BE2C (cell line): ENCODE measurements at regions not wholly inside any gene's neighbourhood (a gene's known extent, or its start where the extent isn't known, plus 50 kb on each side); places are given as distances from the start of the nearest gene placed in this dataset.

ENCODE experiments used
- DNase-seq: peaks from one replicate; pipeline ENCODE4 v3.0.0-alpha.2; 2020
- H3K27me3 ChIP-seq: fragments of 250-450 bp; sonication (Bioruptor Pico); 2 replicates; pipeline ENCODE4 v1.5.1; 2020; ENCODE audit warnings: mild to moderate bottlenecking
- H3K36me3 ChIP-seq: fragments of 250-450 bp; sonication (Bioruptor Pico); 2 replicates; pipeline ENCODE4 v1.5.1; 2020; ENCODE audit warnings: mild to moderate bottlenecking
- H3K4me1 ChIP-seq: fragments of 250-450 bp; sonication (Bioruptor Pico); 2 replicates; pipeline ENCODE4 v1.5.1; 2020
- H3K4me3 ChIP-seq: 2 replicates; pipeline ENCODE4 v1.5.1; 2011; ENCODE audit warnings: low read depth, low read length
- H3K9me3 ChIP-seq: fragments of 250-450 bp; sonication (Bioruptor Pico); 2 replicates; pipeline ENCODE4 v1.5.1; 2020
- TF ChIP-seq, protein P1 (sequence below): IDR thresholded peaks from 2 replicates; pipeline ENCODE4 v1.5.1; 2012; ENCODE audit warnings: mild to moderate bottlenecking, low read depth, low read length

DNA sequence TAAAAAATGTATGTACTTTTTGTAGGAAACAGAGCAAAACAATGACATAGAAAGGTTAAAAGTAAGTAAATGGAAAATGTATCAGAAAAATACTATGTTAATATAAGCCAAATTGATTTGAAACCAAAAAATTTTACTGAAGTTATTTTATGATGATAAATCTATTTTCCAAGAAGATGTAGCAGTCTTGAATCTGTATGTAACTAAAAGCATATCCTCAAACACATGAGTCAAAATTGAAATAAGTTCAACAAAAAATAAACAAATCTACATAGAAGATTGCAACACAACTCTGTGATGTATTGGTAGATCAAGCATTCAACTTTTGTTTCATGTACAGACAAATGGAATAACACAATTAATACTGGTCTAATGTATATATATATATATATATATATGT lies 450.0 kb downstream of the SPRY1 start:
- H3K27me3 ChIP-seq: no peaks in the 10 kb centered on the region
- TF ChIP-seq, protein P1, sequence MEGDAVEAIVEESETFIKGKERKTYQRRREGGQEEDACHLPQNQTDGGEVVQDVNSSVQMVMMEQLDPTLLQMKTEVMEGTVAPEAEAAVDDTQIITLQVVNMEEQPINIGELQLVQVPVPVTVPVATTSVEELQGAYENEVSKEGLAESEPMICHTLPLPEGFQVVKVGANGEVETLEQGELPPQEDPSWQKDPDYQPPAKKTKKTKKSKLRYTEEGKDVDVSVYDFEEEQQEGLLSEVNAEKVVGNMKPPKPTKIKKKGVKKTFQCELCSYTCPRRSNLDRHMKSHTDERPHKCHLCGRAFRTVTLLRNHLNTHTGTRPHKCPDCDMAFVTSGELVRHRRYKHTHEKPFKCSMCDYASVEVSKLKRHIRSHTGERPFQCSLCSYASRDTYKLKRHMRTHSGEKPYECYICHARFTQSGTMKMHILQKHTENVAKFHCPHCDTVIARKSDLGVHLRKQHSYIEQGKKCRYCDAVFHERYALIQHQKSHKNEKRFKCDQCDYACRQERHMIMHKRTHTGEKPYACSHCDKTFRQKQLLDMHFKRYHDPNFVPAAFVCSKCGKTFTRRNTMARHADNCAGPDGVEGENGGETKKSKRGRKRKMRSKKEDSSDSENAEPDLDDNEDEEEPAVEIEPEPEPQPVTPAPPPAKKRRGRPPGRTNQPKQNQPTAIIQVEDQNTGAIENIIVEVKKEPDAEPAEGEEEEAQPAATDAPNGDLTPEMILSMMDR: no peak
- H3K4me3 ChIP-seq: no peak overlapping the region
- no peaks in the 10 kb centered on the region for H3K36me3 ChIP-seq
- no peak for DNase-seq
- H3K4me1 ChIP-seq: no peaks in the 10 kb centered on the region
- no peaks in the 10 kb centered on the region for H3K9me3 ChIP-seq

DNA sequence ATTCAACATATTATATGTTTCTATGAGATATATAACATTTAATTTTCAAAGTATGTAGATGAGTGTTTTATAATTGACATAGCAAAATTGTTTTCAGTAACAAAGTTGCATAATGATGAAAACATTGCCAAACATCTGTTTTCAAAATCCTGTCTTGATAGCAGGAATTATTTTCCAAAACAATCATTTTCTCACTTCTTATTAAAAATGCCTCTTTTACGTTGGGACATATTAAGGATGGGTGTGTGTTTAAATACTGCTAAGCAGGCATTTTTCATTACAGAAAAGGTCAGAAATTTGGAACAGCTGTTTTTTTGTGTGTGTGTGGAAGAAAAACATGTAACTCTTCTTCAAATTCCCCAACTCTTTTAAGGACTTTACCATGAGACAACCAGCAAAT lies 452.0 kb downstream of the SPRY1 start:
- TF ChIP-seq, protein P1: no peak
- Histone ChIP-seq H3K4me1 (no peaks in the 10 kb centered on the region), H3K4me3 (no peak overlapping the region), H3K27me3 (no peaks in the 10 kb centered on the region), H3K36me3 (no peaks in the 10 kb centered on the region), H3K9me3 (no peaks in the 10 kb centered on the region)
- no peak for DNase-seq

DNA sequence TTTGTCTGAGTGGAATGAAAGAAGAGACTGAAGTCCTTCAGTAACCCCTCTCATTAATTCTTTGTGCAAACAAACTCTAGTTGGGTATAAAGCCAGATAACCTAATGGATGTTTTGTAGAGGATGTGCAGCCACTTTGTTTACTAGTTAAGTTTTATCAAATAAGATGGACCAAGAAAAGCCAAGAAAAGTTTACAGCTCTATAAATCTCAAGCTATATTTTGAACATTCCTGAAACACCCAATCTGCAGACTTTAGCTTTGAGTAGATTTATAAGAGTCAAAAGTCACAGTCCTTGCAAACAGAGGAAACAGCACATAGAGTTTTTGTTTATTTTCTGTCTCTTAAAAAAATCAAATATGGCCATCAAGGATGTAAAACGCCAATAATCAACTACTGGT lies 452.9 kb downstream of the SPRY1 start:
- TF ChIP-seq, protein P1: no peak
- H3K4me3 ChIP-seq: no peak overlapping the region
- no peaks in the 10 kb centered on the region for H3K36me3 ChIP-seq

DNA sequence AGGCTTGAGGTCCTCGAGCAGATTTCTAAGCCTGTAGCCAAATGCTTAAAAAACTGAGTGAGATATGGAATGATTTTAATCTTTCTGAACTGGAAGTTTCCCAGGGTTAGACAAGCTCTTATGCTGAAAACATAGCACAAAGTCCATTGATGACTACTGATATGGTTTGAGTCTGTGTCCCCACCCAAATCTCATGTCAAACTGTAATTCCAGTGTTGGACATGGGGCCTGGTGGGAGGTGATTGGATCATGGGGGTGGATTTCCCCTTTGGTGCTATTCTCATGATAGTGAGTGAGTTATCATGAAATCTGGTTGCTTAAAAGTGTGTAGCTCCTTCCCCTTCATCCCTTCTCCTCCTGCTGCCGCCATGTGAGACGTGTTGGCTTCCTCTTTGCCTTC lies 454.9 kb downstream of the SPRY1 start:
- Histone ChIP-seq H3K36me3 (no peaks in the 10 kb centered on the region), H3K4me1 (no peaks in the 10 kb centered on the region), H3K9me3 (no peaks in the 10 kb centered on the region), H3K27me3 (no peaks in the 10 kb centered on the region), H3K4me3 (no peak overlapping the region)
- DNase-seq: no peak
- TF ChIP-seq, protein P1: no peak

More for the DNA sequence above, 452.9 kb downstream of the SPRY1 start:
- H3K9me3 ChIP-seq: no peaks in the 10 kb centered on the region
- no peak for DNase-seq
- H3K27me3 ChIP-seq: no peaks in the 10 kb centered on the region
- H3K4me1 ChIP-seq: no peaks in the 10 kb centered on the region

DNA sequence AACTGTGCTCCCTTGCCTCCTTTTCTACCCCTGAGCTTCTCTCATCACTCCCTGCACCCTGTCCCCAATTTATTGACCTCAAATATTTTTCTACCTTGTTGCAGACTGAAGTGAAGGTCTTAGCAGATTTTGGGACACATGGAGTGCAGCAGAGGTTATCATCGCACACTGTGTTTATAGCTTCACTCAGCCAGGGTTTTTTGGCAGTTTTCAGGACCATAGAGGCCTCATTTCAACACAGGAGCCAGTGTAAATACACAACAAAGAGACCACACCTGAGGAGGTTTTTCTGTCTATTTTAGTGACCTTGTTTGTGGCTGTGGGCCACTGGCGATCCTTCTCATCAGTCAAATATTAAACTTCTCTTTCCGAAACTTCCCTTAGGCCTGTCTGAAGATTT lies 457.1 kb downstream of the SPRY1 start:
- no peaks in the 10 kb centered on the region for H3K27me3 ChIP-seq
- no peaks in the 10 kb centered on the region for H3K9me3 ChIP-seq
- no peak for DNase-seq
- H3K36me3 ChIP-seq: no peaks in the 10 kb centered on the region
- H3K4me3 ChIP-seq: no peak overlapping the region
- no peaks in the 10 kb centered on the region for H3K4me1 ChIP-seq
- TF ChIP-seq, protein P1: no peak

DNA sequence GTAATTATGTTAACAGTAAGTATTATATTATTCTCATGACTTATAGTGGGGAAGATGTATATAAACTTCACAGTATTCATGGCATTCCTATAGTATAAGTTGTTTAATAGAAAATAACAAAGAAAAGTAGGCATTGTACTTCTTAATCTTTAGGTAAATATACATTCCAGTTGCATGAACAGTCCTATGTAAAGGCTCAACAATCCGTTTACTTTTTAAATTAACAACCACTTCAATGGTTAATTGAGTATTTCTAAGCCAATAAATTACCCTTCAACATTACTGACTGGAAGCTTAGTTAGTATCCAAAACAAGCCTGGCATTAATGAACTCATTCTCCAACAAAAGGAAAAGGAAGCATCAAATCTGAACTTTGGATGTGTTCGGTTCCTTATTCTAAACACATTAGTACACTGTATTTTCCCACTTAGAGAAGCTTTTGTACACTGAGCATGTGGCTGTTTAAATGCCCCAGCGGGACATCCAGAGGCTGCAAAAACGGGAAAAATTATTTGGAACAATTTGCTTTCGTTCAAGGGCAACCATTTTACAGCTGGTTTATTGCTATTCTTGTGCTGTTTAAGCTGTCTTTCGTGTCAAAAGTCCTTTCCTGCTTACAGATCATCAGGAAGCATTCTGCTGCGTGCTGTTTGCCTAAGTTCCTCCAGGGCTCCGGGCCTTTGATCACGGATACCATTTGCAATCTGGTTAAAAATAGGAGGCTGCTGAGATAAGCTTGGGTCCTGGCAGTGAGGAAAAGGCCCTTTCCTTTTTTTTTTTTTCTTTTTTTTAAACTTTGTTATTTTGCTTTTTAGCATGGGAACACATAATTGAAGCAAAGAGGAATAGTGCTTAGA lies 460.3 kb downstream of the SPRY1 start:
- H3K4me1 ChIP-seq: no peaks in the 10 kb centered on the region
- TF ChIP-seq, protein P1: no peak
- no peak overlapping the region for H3K4me3 ChIP-seq
- H3K36me3 ChIP-seq: no peaks in the 10 kb centered on the region
- DNase-seq: no peak
- H3K27me3 ChIP-seq: no peaks in the 10 kb centered on the region
- H3K9me3 ChIP-seq: no peaks in the 10 kb centered on the region
